ENCODE measurements at regions not wholly inside any gene's neighbourhood (a gene's known extent, or its start where the extent isn't known, plus 50 kb on each side); places are given as distances from the start of the nearest gene placed in this dataset.

- TF ChIP-seq POLR2A (IDR thresholded peaks at IDR 0.05; ENCODE audit: low read depth, low read length) (no peak), CTCF (IDR thresholded peaks at IDR 0.05; ENCODE audit: extremely low read depth in 1 of 2, insufficient read depth in 1 of 2, low read depth in 1 of 2, low read length in 2 of 2) (no peak), POLR2AphosphoS5 (IDR thresholded peaks at IDR 0.05; ENCODE audit: insufficient read depth, low read depth, low read length) (no peak), GATA2 (IDR thresholded peaks at IDR 0.05; ENCODE audit: insufficient read depth, insufficient read length, low read depth, low read length) (no peak)
- Histone ChIP-seq H3K36me3 (ENCODE audit: control insufficient read depth in 2 of 2, extremely low read depth in 1 of 2, insufficient read depth in 2 of 2, low read length in 2 of 2) (no peaks in the 10 kb centered on the region), H3K9ac (replicated peaks; ENCODE audit: extremely low read depth, insufficient read depth, low read length) (no peak overlapping the region), H3K4me1 (ENCODE audit: control insufficient read depth, extremely low read depth, insufficient read depth, low read length) (no peaks in the 10 kb centered on the region), H3K27me3 (ENCODE audit: control insufficient read depth in 2 of 2, insufficient read depth in 2 of 2, low read length in 2 of 2) (no peaks in the 10 kb centered on the region), H3K27ac (ENCODE audit: insufficient read depth, low read depth, low read length) (no peak overlapping the region), H3K4me3 (replicated peaks in 1 of 3; ENCODE audit: insufficient read depth in 1 of 3, low read depth in 1 of 3, low read length in 3 of 3) (no peak overlapping the region), H3K9me3 (replicated peaks; ENCODE audit: control insufficient read depth, insufficient read depth, low read length) (no peaks in the 10 kb centered on the region), H4K20me1 (replicated peaks; ENCODE audit: control insufficient read depth, extremely low read depth, insufficient read depth, low read length) (no peaks in the 10 kb centered on the region), H3K9me1 (replicated peaks; ENCODE audit: control insufficient read depth, extremely low read depth, insufficient read depth, low read length) (no peaks in the 10 kb centered on the region), H3K4me2 (ENCODE audit: insufficient read depth, low read length) (no peak overlapping the region), H3K79me2 (ENCODE audit: control insufficient read depth, insufficient read depth, low read length) (no peaks in the 10 kb centered on the region), H2AFZ (ENCODE audit: low read depth, low read length) (no peak overlapping the region)
- dilution Hi-C loops (cut with MboI; ENCODE audit: extremely low pct_ligation_motif_present, low sequenced_read_pairs), result no loop called here
- FAIRE-seq (no peak), DNase-seq (ENCODE audit: low read depth, low spot score) (no peak)
- CTCF ChIA-PET, result interaction anchor here (1.0 kb wide), 1 partner anchor 9 kb away, joined by 3 read pairs; no protein-coding TSS in a partner anchor
- no TSS peak for BruUV-seq (replicated peaks)
- POLR2A ChIA-PET, result no interaction called here
- intact Hi-C loops (cut with micrococcal nuclease), result no loop called here
These were observed 1330.5 kb upstream of the PABPC4L start for GRCh38 chr4:135532132-135532531.

- Histone ChIP-seq H3K4me3 (replicated peaks in 1 of 3; ENCODE audit: insufficient read depth in 1 of 3, low read depth in 1 of 3, low read length in 3 of 3) (no peak overlapping the region), H4K20me1 (replicated peaks; ENCODE audit: control insufficient read depth, extremely low read depth, insufficient read depth, low read length) (no peaks in the 10 kb centered on the region), H3K36me3 (ENCODE audit: control insufficient read depth in 2 of 2, extremely low read depth in 1 of 2, insufficient read depth in 2 of 2, low read length in 2 of 2) (no peaks in the 10 kb centered on the region), H3K27ac (ENCODE audit: insufficient read depth, low read depth, low read length) (no peak overlapping the region), H3K79me2 (ENCODE audit: control insufficient read depth, insufficient read depth, low read length) (no peaks in the 10 kb centered on the region), H2AFZ (ENCODE audit: low read depth, low read length) (no peak overlapping the region), H3K4me2 (ENCODE audit: insufficient read depth, low read length) (no peak overlapping the region), H3K9me1 (replicated peaks; ENCODE audit: control insufficient read depth, extremely low read depth, insufficient read depth, low read length) (no peaks in the 10 kb centered on the region), H3K9ac (replicated peaks; ENCODE audit: extremely low read depth, insufficient read depth, low read length) (no peak overlapping the region), H3K9me3 (replicated peaks; ENCODE audit: control insufficient read depth, insufficient read depth, low read length) (no peaks in the 10 kb centered on the region), H3K27me3 (ENCODE audit: control insufficient read depth in 2 of 2, insufficient read depth in 2 of 2, low read length in 2 of 2) (no peaks in the 10 kb centered on the region), H3K4me1 (ENCODE audit: control insufficient read depth, extremely low read depth, insufficient read depth, low read length) (no peaks in the 10 kb centered on the region)
- DNase-seq (ENCODE audit: low read depth, low spot score) (no peak), FAIRE-seq (no peak)
- no TSS peak for BruUV-seq (replicated peaks)
- intact Hi-C loops (cut with micrococcal nuclease) (no loop called here), dilution Hi-C loops (cut with MboI; ENCODE audit: extremely low pct_ligation_motif_present, low sequenced_read_pairs) (no loop called here)
- ChIA-PET POLR2A (interaction anchor here (0.6 kb wide), 1 partner anchor 60 kb away, joined by 3 read pairs; no protein-coding TSS in a partner anchor), CTCF (interaction anchor here (1.5 kb wide), 1 partner anchor 8 kb away, joined by 4 read pairs; no protein-coding TSS in a partner anchor)
- TF ChIP-seq MYC (IDR thresholded peaks at IDR 0.05; ENCODE audit: low read depth, low read length), result no peak
- no peak for TF ChIP-seq GATA2 (IDR thresholded peaks at IDR 0.05; ENCODE audit: insufficient read depth, insufficient read length, low read depth, low read length)
- TF ChIP-seq FOS (IDR thresholded peaks at IDR 0.05; ENCODE audit: borderline replicate concordance, insufficient read depth, low read length), result no peak
- no peak for TF ChIP-seq EZH2 (IDR thresholded peaks at IDR 0.05; ENCODE audit: borderline replicate concordance, low read depth, low read length, severe bottlenecking)
- no peak for TF ChIP-seq POLR2A (IDR thresholded peaks at IDR 0.05; ENCODE audit: low read depth, low read length)
These were observed 1313.7 kb upstream of the PABPC4L start for GRCh38 chr4:135515295-135515694.
